Right lobe of liver (tissue), 4 donors: ENCODE measurements at regions not wholly inside any gene's neighbourhood (a gene's known extent, or its start where the extent isn't known, plus 50 kb on each side); places are given as distances from the start of the nearest gene placed in this dataset.
"Not testable (repeated sequence)": the region's sequence is repeated elsewhere in the genome, so short reads cannot be mapped to it uniquely, and the experiment has no call there.

Experiments used
- POLR2A ChIP-seq: fragments of 450-650 bp; IDR thresholded peaks from one replicate; pipeline ENCODE4 v1.6.1; 2017; ENCODE audit warnings: antibody characterized with exemption, mild to moderate bottlenecking
- TF ChIP-seq, protein P1 (sequence below), 4 donors: fragments of 200-600 bp in 3 of 4; fragments of 450-650 bp in 1 of 4; IDR thresholded peaks; one replicate each; pipeline versions ENCODE4 v1.5.1 to v1.8.0; 2016 to 2022; ENCODE audit warnings: antibody characterized with exemption in 4 of 4, mild to moderate bottlenecking in 2 of 4
- donor health status: DM: no; HTN: no; CAD: no.
- donor health status: DM: no; HTN: no; CAD: no.
- donor health status: DM: no; HTN: yes; CAD: no.

DNA sequence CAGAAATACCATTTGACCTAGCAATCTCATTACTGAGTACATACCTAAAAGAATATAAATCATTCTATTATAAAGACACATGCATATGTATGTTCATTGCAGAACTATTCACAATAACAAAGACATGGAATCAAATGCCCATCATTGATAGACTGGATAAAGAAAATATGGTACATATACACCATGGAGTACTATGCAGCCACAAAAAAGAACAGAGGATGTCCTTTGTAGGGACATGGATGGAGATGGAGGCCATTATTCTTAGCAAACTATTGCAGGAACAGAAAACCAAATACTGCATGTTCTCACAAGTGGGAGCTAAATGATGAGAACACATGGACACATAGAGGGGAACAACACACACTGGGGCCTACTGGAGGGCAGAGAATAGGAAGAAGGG lies 124.5 kb upstream of the GOT2 start:
- TF ChIP-seq POLR2A, result not testable (repeated sequence)
- TF ChIP-seq, protein P1, sequence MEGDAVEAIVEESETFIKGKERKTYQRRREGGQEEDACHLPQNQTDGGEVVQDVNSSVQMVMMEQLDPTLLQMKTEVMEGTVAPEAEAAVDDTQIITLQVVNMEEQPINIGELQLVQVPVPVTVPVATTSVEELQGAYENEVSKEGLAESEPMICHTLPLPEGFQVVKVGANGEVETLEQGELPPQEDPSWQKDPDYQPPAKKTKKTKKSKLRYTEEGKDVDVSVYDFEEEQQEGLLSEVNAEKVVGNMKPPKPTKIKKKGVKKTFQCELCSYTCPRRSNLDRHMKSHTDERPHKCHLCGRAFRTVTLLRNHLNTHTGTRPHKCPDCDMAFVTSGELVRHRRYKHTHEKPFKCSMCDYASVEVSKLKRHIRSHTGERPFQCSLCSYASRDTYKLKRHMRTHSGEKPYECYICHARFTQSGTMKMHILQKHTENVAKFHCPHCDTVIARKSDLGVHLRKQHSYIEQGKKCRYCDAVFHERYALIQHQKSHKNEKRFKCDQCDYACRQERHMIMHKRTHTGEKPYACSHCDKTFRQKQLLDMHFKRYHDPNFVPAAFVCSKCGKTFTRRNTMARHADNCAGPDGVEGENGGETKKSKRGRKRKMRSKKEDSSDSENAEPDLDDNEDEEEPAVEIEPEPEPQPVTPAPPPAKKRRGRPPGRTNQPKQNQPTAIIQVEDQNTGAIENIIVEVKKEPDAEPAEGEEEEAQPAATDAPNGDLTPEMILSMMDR (IDR thresholded peaks at IDR 0.05), result not testable (repeated sequence)
